22Rv1 (cell line): ENCODE measurements at regions not wholly inside any gene's neighbourhood (a gene's known extent, or its start where the extent isn't known, plus 50 kb on each side); places are given as distances from the start of the nearest gene placed in this dataset.
A peak's percentile ranks its signal among the peaks of the same experiment; 100 is the strongest.

Experiments used
- H3K27ac ChIP-seq: fragments of 450-650 bp; 2 replicates; pipeline ENCODE4 v1.5.1; 2017
- CTCF ChIP-seq: fragments of 450-650 bp; IDR thresholded peaks from 2 replicates; pipeline ENCODE4 v1.5.1; 2017; ENCODE audit warnings: mild to moderate bottlenecking
- ZFX ChIP-seq: fragments of 450-650 bp; IDR thresholded peaks from 2 replicates; pipeline ENCODE4 v1.6.1; 2017; ENCODE audit warnings: antibody characterized with exemption, borderline replicate concordance

GRCh38 chr6:158910484-158911440, 89.2 kb downstream of the RSPH3 start:
- no peak overlapping the region for H3K27ac ChIP-seq
- no peak for TF ChIP-seq CTCF
- no peak for TF ChIP-seq ZFX

GRCh38 chr6:158909938-158910337, 90.1 kb downstream of the RSPH3 start:
- H3K27ac ChIP-seq, result no peak overlapping the region
- TF ChIP-seq ZFX (no peak), CTCF (no peak)

GRCh38 chr6:158908606-158909005, 89.4 kb upstream of the EZR start:
- peak overlapping the region; percentile 51 for H3K27ac ChIP-seq
- TF ChIP-seq CTCF (no peak), ZFX (no peak)

GRCh38 chr6:158907931-158908330, 88.8 kb upstream of the EZR start:
- peak overlapping the region; percentile 51 for H3K27ac ChIP-seq
- TF ChIP-seq CTCF (no peak), ZFX (no peak)

GRCh38 chr6:158906926-158907325, 87.8 kb upstream of the EZR start:
- no peak overlapping the region for H3K27ac ChIP-seq
- no peak for TF ChIP-seq CTCF
- TF ChIP-seq ZFX, result no peak

GRCh38 chr6:158905277-158905676, 86.1 kb upstream of the EZR start:
- H3K27ac ChIP-seq, result no peak overlapping the region
- TF ChIP-seq CTCF, result no peak
- no peak for TF ChIP-seq ZFX

GRCh38 chr6:158903801-158904200, 84.6 kb upstream of the EZR start:
- TF ChIP-seq CTCF (no peak), ZFX (no peak)
- H3K27ac ChIP-seq, result no peak overlapping the region
